Ishikawa (cell line): ENCODE measurements at regions not wholly inside any gene's neighbourhood (a gene's known extent, or its start where the extent isn't known, plus 50 kb on each side); places are given as distances from the start of the nearest gene placed in this dataset.

Experiments used
- EP300 ChIP-seq: IDR thresholded peaks from 2 replicates; pipeline ENCODE4 v1.6.1; 2012; ENCODE audit warnings: borderline replicate concordance
- MAX ChIP-seq: IDR thresholded peaks from 2 replicates; pipeline ENCODE4 v1.6.1; 2012

GRCh38 chr10:57943701-57944100, 324.0 kb downstream of the IPMK start:
- TF ChIP-seq EP300, result no peak
- TF ChIP-seq MAX, result no peak
